UCSD-AML1 (cell line): ENCODE measurements at regions not wholly inside any gene's neighbourhood (a gene's known extent, or its start where the extent isn't known, plus 50 kb on each side); places are given as distances from the start of the nearest gene placed in this dataset.
A peak's percentile ranks its signal among the peaks of the same experiment; 100 is the strongest.
"Not testable (repeated sequence)": the region's sequence is repeated elsewhere in the genome, so short reads cannot be mapped to it uniquely, and the experiment has no call there.

Experiments
- DNase-seq: peaks from one replicate; lab custom pipeline; 2025; ENCODE audit not compliant: unreplicated experiment; lab: John Stamatoyannopoulos, UW

DNA sequence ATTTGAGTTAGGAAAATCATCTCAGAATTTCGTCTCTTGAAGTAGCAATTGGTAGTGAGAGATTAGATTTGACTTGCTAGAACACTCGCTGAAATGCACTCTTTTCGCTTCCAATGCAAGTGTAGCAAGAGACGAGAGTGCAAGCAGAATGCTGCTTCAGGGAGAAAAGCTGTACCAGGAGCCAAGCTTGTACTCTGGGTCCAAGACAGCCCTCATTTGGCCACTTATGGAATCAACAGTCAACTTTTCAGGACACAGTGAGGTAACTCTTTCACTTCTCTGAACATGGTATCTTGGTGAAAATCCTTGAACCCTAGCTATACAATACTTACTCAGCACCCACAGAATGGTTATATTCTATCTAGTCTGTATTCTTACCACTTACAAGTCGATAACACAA is 107.6 kb upstream of the TERB2 start:
- not testable (repeated sequence) for DNase-seq

GRCh38 chr15:44849701-44850403 is 106.6 kb upstream of the TERB2 start:
- not testable (repeated sequence) for DNase-seq

DNA sequence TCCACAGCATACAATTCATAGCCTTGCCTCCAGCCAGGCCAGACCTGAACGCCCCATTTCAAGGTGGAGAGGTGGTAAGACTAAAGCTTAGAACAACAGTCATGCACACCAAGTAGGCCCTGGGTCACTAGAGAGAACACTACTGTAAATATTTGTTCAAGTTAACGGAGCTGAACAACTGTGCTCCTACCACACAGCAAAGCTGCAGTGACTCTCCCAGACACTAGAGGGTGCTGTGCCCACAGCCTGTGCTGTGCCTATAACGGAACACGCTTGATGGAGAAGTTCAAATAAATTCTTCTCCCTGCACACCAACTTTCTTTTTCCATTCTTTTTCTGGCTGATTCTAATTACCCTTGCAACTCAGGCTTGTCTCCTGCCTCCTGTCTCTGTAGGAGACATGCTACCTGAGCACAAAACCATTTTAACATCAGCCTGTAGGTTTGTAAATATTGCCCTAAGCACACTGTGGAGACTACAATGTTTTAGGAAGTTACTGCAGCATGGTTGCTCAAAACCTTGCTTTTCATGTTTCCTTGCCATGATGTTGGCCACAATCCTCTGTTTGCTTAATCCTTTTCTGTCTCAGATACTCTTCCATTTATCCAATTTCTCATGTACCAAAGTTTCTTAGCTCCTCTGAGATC is 103.1 kb upstream of the TERB2 start:
- DNase-seq = peak; percentile 58

GRCh38 chr15:44854696-44855095 is 101.8 kb upstream of the TERB2 start:
- not testable (repeated sequence) for DNase-seq

GRCh38 chr15:44856284-44856683 is 100.2 kb upstream of the TERB2 start:
- not testable (repeated sequence) for DNase-seq

DNA sequence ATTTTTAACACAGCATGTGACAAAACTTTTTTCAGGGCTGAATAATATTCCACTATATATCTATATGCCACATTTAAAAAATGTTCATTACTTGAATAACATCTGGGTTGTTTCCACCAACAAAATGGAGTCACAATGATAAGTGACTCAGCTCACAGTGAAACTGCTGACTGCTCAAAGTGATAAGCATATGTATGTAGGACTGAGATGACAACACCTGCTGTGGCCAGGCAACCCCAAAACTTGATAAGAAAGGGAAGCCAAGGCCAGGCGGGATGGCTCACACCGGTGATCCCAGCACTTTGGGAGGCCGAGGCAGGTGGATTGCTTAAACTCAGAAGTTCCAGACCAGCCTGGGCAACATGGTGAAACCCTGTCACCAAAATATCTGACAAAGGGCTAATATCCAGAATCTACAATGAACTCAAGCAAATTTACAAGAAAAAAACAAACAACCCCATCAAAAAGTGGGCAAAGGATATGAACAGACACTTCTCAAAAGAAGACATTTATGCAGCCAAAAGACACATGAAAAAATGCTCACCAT is 99.2 kb upstream of the TERB2 start:
- DNase-seq = not testable (repeated sequence)

GRCh38 chr15:44859088-44859487 is 97.4 kb upstream of the TERB2 start:
- not testable (repeated sequence) for DNase-seq

DNA sequence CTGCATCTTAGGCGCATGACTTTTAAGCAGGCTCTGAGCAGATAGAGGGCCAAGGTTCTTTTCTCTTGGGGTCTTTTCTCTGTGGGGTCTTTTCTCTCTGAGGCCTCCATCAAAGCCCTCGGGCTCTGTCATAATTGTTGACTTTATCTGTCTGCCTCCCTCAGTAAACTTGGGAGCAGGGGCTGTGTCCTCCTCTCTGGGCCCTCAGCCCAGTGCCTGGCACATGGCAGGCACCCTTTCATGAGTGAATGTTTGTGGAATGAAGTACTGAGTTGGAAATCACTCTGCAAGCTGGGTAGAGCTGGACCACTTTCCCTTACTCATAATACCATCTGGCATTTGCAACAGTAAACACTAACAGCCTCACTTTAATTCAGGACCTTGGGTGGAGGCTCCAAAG is 96.3 kb upstream of the TERB2 start:
- not testable (repeated sequence) for DNase-seq

DNA sequence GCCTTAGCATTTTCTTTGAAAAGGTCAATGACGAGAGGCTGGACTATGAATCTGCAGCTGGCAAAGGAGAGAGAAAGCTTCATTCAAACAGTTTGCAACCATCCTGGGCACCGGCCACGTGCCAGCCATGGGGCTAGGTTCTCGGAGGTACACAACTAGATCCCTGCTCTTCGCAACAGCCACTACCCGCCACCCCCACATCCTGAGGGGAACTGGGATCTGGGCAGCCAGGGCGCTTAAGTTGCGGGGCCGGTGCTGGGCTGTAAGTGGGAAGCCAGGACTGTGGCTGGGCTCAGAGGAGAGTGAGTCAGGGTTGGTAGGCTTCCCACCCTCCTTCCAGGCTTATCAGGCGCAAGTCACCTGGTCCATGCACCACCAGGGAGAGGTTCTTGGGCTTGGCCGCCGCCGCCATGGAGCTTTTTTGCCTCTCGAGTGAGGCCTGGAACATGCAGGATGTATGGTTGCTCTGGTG is 95.0 kb upstream of the TERB2 start:
- no peak for DNase-seq

DNA sequence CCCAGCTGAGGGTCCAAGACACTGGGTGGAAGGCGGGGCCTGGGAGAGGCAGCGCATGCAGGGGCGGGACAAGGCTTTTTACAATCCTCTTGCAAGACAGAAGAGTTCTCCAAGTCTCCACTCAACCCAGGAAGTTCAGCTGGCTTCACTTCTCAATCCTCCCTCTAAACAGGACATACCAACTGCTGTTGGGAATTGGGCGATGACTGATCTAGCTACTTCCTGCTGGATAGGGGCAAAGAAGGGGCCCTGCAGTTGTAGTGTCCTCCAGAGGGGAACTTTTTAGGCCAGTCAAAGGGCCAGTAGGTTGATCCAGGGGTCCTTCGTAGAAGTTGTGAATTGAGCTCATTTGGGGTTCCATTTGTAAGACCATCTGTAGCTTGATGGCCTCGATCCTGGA is 94.6 kb upstream of the TERB2 start:
- DNase-seq = no peak

DNA sequence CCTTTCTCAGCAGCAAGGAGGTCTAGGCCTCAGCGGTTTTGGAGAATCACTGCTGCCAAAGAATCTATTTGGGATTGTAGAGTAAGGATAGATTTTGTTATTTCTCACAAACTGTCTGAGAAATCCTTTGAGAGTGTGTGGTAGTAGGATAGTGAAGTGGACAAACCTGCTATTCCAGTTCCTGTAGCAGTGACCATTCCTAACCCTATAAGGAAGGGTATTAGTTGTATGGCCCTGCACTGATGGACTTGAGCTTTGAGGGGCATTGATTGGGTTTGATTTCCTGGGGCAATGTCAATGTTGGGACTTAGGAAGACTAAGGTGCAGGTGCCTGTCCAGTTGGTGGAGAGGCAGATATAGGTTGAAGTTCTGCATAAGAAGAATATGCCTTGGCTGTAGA is 93.6 kb upstream of the TERB2 start:
- not testable (repeated sequence) for DNase-seq

GRCh38 chr15:44868100-44868499 is 88.4 kb upstream of the TERB2 start:
- DNase-seq = not testable (repeated sequence)

- not testable (repeated sequence) for DNase-seq
These were observed 86.4 kb upstream of the TERB2 start for GRCh38 chr15:44870125-44870524.

- no peak for DNase-seq
These were observed 83.4 kb upstream of the TERB2 start for GRCh38 chr15:44873103-44873502.

GRCh38 chr15:44879066-44879465 is 77.4 kb upstream of the TERB2 start:
- DNase-seq = no peak

DNA sequence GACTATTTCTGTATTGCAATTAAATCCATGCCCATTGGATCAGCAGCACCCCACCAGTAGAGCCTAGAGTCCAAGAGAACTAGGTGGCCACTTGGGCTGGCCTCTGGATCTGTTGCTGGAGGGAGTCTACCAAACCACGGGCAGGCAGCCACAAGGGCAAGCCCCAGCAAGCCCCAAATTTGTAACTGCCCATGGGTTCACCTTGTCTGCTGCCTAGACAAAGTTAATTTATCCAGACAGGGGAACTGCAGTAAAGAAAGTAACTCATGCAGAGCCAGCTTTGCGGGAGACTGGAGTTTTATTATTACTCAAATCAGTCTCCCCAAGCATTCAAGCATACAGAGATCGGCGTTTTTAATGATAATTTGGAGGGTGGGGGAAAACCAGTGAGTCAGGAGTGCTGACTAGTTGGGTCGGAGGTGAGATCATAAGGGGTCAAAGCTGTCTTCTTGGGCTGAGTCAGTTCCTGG is 74.0 kb upstream of the TERB2 start:
- no peak for DNase-seq

GRCh38 chr15:44883199-44883877 is 73.1 kb upstream of the TERB2 start:
- no peak for DNase-seq

DNA sequence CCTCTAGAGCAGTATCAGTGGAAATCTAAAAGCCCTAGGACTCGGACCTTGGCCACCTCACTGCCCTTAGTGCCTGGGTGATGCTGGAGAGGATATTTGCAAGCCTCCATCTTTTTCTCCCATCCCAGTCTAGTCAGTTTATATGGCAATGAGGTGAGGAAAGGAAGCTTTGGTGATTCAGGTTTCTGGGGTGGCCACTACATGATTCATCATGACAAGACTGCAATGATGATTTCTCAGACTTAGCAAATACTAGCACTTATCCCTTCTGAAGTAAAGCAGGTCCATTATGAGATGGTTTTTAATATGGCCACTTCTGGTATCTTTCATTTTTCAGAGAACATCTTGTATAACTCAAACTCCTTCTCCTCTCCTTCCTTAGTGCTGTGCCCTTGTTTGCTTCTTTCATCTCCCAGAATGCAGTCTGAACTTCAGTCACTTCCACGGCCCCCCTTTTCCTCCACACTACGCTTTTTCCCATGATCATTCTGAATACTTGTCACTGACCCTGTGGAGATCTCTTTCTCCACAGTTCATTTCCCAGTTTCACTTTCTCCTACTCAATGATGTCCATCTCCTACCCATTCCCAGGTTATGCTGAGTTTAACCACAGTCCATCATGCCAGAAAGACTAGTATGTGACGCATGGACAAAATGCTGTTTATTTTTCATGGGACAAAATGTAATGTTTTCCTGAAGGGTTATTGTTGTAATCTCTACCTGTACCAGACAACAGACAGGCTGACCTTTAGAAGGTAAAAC is 57.4 kb upstream of the TERB2 start:
- DNase-seq = not testable (repeated sequence)

- not testable (repeated sequence) for DNase-seq
These were observed 56.7 kb upstream of the TERB2 start for GRCh38 chr15:44899775-44900174.

- DNase-seq = not testable (repeated sequence)
These were observed 55.7 kb upstream of the TERB2 start for GRCh38 chr15:44900796-44901195.

- DNase-seq = not testable (repeated sequence)
These were observed 53.2 kb upstream of the TERB2 start for GRCh38 chr15:44903281-44903680.
